Activated B cell treated with CpG ODN at 0.5 μM for 24 hours (primary cell): ENCODE measurements at regions not wholly inside any gene's neighbourhood (a gene's known extent, or its start where the extent isn't known, plus 50 kb on each side); places are given as distances from the start of the nearest gene placed in this dataset.

ENCODE experiments used
- ATAC-seq: fragments of 200-7000 bp; cut with Tn5 transposase; one replicate; pipeline ENCODE4 v1.10.0; 2021; ENCODE audit warnings: low read depth, mild to moderate bottlenecking, moderate library complexity
- CTCF ChIA-PET: fragments of 350-600 bp; sonication (Branson Sonifier 250); formaldehyde crosslinking; loops from one replicate; lab custom pipeline; 2021; ENCODE audit warnings: antibody characterized with exemption; lab: Charles Lee
- POLR2A ChIA-PET: fragments of 350-600 bp; sonication (Branson Sonifier 250); formaldehyde crosslinking; loops from one replicate; lab custom pipeline; 2021; ENCODE audit warnings: antibody characterized with exemption; lab: Charles Lee
- DNase-seq: peaks from one replicate; pipeline ENCODE4 v3.0.0; 2022
- H3K27ac Mint-ChIP-seq: one replicate; pipeline ENCODE4 v1.8.0; 2020; ENCODE audit warnings: mixed read lengths
- H3K27me3 Mint-ChIP-seq: one replicate; pipeline ENCODE4 v1.8.0; 2021; ENCODE audit warnings: mixed read lengths
- H3K36me3 Mint-ChIP-seq: one replicate; pipeline ENCODE4 v1.8.0; 2021; ENCODE audit warnings: low read depth, mixed read lengths
- H3K4me1 Mint-ChIP-seq: one replicate; pipeline ENCODE4 v1.8.0; 2021; ENCODE audit warnings: mixed read lengths
- H3K4me3 Mint-ChIP-seq: one replicate; pipeline ENCODE4 v1.8.0; 2020; ENCODE audit warnings: mild to moderate bottlenecking, mixed read lengths
- H3K9me3 Mint-ChIP-seq: one replicate; pipeline ENCODE4 v1.8.0; 2020; ENCODE audit warnings: mixed read lengths
- intact Hi-C: fragments of 100-400 bp; cut with micrococcal nuclease; formaldehyde crosslinking; loops from one replicate; pipeline ENCODE4 v1.15.1; 2024
- TF ChIP-seq, protein P1 (sequence below): fragments of 200-600 bp; IDR thresholded peaks from one replicate; pipeline ENCODE4 v1.8.0; 2022; ENCODE audit warnings: antibody characterized with exemption, mild to moderate bottlenecking

DNA sequence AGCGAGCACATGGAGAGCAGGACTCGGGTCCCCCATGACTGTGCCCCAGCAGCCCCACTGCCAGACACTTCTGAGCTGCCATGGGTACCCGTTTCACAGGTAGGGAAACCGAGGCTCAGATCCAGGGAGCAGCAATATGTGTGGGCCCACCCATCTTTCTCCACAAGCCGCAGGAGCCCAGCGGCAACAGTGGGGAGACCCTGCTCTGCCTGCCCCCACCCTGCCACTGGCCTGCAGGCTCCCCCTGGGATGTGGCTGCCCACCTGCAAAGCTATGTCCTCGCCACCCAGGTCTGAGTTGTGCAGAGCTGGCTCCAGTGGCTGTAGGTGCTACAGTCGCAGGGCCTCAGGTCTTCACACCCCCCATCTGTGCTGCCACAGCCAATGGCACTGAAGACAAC, 50.6 kb upstream of the C1QTNF9B start:
- Mint-ChIP-seq H3K9me3 (no peaks in the 10 kb centered on the region), H3K36me3 (no peaks in the 10 kb centered on the region), H3K27ac (no peak overlapping the region), H3K4me3 (no peak overlapping the region), H3K27me3 (peaks cover 12% of the 10 kb centered on the region), H3K4me1 (no peaks in the 10 kb centered on the region)
- intact Hi-C loops: no loop called here
- TF ChIP-seq, protein P1, sequence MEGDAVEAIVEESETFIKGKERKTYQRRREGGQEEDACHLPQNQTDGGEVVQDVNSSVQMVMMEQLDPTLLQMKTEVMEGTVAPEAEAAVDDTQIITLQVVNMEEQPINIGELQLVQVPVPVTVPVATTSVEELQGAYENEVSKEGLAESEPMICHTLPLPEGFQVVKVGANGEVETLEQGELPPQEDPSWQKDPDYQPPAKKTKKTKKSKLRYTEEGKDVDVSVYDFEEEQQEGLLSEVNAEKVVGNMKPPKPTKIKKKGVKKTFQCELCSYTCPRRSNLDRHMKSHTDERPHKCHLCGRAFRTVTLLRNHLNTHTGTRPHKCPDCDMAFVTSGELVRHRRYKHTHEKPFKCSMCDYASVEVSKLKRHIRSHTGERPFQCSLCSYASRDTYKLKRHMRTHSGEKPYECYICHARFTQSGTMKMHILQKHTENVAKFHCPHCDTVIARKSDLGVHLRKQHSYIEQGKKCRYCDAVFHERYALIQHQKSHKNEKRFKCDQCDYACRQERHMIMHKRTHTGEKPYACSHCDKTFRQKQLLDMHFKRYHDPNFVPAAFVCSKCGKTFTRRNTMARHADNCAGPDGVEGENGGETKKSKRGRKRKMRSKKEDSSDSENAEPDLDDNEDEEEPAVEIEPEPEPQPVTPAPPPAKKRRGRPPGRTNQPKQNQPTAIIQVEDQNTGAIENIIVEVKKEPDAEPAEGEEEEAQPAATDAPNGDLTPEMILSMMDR: no peak
- DNase-seq: no peak
- ChIA-PET CTCF (interaction anchor here (1.4 kb wide), 1 partner anchor 13 kb away, joined by 3 read pairs; no protein-coding TSS in a partner anchor), POLR2A (no interaction called here)
- no peak for ATAC-seq

DNA sequence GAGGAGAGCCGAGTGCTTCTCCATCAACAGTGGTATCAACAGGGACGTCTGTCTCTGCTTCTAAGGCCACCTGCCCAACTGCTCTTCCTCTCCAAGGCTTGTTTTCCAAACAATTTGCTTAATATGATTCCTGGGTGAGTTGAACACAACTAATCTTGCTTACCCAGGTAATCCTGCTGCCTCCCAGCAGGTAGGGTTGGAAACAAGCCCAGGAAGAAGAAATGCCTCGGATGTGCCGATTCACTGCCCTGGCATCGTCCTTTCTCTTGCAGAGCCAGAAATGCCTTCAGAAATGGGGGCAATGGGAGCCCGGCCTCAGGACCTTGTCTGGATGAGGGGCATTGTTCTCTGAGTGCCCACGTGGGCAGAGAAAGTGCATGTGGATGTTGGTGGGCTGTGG, 51.9 kb upstream of the C1QTNF9B start:
- DNase-seq (no peak), ATAC-seq (no peak)
- H3K27ac Mint-ChIP-seq: no peak overlapping the region
- H3K4me3 Mint-ChIP-seq: no peak overlapping the region
- intact Hi-C loops: no loop called here
- TF ChIP-seq, protein P1: no peak
- no peaks in the 10 kb centered on the region for H3K36me3 Mint-ChIP-seq
- H3K9me3 Mint-ChIP-seq: no peaks in the 10 kb centered on the region
- peaks cover 12% of the 10 kb centered on the region for H3K27me3 Mint-ChIP-seq
- ChIA-PET POLR2A (no interaction called here), CTCF (interaction anchor here (1.4 kb wide), 1 partner anchor 12 kb away, joined by 3 read pairs; no protein-coding TSS in a partner anchor)
- H3K4me1 Mint-ChIP-seq: no peaks in the 10 kb centered on the region

DNA sequence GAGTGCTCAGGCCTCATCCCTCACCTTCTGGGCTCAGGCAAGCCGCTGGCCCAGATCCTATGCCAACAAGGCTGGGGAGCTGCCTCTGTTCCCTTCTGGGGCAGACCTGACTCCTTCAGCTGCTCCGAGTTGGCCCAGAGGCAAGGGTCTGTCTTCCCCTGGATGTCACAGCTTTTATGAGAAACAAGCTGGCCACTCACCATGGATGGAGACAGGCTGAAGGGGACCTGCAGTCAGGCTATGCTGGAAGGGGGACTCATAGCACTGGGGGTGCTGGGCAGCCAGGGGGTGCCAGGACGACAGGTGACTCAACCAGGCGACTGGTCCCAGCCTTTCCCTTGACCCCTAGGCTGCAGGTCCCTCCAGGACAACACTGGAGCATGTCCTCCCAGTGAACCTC, 52.4 kb upstream of the C1QTNF9B start:
- Mint-ChIP-seq H3K9me3 (no peaks in the 10 kb centered on the region), H3K4me1 (no peaks in the 10 kb centered on the region), H3K4me3 (no peak overlapping the region), H3K27ac (no peak overlapping the region), H3K36me3 (no peaks in the 10 kb centered on the region), H3K27me3 (peaks cover 16% of the 10 kb centered on the region)
- TF ChIP-seq, protein P1: no peak
- ChIA-PET POLR2A (no interaction called here), CTCF (no interaction called here)
- ATAC-seq (no peak), DNase-seq (no peak)
- intact Hi-C loops: no loop called here

DNA sequence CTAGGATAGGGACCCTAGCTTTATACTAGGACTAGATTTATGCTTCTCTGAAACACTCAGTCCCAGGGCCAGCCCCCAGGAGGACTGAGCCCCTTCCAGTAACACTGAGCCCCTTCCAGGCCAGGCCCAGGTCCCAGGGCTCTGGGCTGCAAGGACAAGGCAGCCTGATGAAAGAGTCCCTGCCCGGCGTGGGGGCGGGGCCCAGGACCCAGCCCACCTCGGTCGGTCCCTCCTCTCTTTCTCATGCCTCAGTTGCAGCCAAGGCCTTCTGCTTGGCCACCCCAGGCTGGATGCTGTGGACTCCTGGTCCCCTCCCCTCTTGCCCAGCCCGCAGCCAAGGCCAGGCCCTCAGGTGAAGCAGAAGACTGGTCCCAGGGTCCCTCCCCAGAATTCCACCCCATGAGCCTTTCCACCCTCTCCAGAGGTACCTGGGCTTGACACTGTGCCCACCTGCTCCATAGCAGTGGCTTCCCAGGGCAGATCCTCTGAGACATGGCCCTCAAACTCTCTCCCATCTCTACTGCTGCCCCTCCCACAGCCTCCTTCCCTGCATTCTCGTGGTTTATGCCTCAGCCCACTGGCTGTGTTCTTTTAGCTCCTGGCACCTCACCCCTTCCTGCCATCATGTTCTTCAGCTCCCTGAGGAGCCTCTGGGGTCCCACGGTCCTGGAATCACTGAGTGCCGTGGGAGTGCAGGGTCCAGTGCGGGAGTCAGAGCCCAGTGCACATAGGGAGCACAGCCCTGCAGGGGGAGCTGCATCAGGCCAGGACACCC, 53.6 kb upstream of the C1QTNF9B start:
- intact Hi-C loops: no loop called here
- TF ChIP-seq, protein P1: no peak
- no peaks in the 10 kb centered on the region for H3K36me3 Mint-ChIP-seq
- DNase-seq (no peak), ATAC-seq (no peak)
- ChIA-PET CTCF (no interaction called here), POLR2A (no interaction called here)
- no peaks in the 10 kb centered on the region for H3K9me3 Mint-ChIP-seq
- H3K4me3 Mint-ChIP-seq: no peak overlapping the region
- no peak overlapping the region for H3K27ac Mint-ChIP-seq
- H3K4me1 Mint-ChIP-seq: no peaks in the 10 kb centered on the region
- H3K27me3 Mint-ChIP-seq: peaks cover 14% of the 10 kb centered on the region

DNA sequence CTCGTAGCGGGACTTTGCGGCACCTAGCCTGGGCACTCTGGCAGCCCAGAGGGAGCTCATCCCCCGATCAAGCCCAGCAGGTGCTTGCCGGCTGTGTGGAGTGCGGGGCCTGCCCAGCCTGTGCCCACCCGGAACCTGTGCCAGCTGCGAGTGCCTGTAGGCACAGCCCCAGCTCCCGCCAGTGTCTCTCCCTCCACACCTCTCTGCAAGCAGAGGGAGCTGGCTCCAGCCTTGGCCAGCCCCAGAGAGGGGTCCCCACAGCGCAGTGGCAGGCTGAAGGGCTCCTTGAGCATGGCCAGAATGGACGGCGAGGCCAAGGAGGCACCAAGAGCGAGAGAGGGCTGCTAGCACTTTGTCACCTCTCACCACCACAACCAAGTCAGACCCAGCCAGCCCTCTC, 55.5 kb upstream of the C1QTNF9B start:
- ChIA-PET CTCF (interaction anchor here (0.6 kb wide), 1 partner anchor 9 kb away, joined by 3 read pairs; no protein-coding TSS in a partner anchor), POLR2A (no interaction called here)
- Mint-ChIP-seq H3K36me3 (no peaks in the 10 kb centered on the region), H3K9me3 (no peaks in the 10 kb centered on the region), H3K27ac (no peak overlapping the region), H3K27me3 (peaks cover 4% of the 10 kb centered on the region), H3K4me1 (no peaks in the 10 kb centered on the region), H3K4me3 (no peak overlapping the region)
- TF ChIP-seq, protein P1: no peak
- ATAC-seq (no peak), DNase-seq (no peak)
- intact Hi-C loops: no loop called here
